Ecto neural progenitor cell (in vitro differentiated cells): ENCODE measurements at regions not wholly inside any gene's neighbourhood (a gene's known extent, or its start where the extent isn't known, plus 50 kb on each side); places are given as distances from the start of the nearest gene placed in this dataset.
A peak's percentile ranks its signal among the peaks of the same experiment; 100 is the strongest.
"Not testable (repeated sequence)": the region's sequence is repeated elsewhere in the genome, so short reads cannot be mapped to it uniquely, and the experiment has no call there.

Experiments used
- DNase-seq: peaks from one replicate; pipeline ENCODE4 v3.0.0-alpha.2; 2018; ENCODE audit warnings: low spot score

DNA sequence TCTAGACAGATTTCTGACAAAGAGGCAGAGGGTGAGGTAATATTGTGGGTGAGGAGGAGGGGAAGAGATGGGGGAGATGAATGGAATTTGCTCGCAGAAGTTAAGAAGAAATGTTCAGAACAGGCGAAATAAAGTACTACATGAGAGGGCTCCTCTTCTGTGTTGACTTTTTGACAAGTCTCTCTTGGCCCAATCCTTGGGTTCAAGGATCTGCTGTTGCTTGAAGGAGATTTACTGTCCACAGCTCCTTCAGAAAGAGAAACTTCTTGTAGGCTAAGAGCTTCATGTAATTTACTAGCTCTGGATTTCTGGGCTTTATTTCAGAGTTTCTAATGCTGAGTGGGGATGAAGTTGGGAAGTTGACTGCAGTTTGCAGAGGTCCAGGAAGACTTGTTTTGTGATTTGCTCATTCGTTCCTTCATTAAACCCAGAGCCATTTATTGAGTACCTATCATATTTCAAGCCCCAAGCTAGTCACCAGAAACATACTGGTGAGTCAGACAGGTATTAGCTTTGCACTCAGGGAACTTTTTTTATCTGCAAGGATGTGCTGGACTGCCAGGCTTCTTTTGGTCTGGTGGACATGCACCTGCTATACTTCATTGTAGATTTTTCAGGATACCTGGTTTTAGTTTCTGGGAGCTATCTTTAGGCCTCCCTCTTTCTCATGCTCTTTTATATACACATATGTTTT, 402.9 kb upstream of the CLINT1 start:
- DNase-seq = no peak

GRCh38 chr5:158256096-158256495, 397.2 kb upstream of the CLINT1 start:
- DNase-seq = no peak

DNA sequence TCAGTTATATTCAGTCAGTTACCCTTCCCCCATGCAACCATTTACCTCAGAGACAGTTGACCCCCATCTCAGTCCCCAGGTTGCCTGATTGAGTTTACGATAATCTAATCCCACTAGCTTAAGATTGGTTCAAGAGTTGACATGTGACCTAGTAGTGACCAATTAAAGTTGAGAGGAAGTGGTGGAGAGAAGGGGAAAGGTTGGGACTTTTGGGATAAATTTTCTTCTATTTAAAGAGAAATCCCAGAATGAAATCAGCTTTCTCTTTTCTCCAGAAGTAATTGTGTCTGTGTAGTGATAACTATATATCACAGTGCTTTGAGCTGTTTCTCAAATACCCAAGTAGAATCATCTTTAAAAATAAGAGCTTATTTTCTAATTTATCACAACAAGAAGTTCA, 396.7 kb upstream of the CLINT1 start:
- DNase-seq = no peak

- DNase-seq = no peak
Observed at GRCh38 chr5:158246661-158247060, 387.7 kb upstream of the CLINT1 start.

DNA sequence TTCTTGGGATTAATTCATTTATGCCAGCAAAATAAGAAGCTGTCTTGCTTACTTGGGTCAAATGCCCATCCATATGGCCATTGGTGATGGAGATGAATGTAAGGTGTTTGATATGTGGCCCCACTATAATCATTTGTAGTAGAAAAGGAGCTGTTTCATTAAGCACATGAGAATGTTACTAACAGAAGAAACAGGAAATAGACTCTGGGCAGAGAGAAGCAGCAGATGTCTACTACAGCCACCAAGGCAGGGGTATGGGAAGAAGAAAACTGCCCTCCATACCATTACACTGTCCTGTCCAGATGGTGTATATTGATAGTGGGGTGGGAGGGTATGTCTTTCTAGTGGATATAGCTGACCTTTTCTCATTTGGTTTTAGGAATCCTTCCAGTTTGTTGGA, 386.6 kb upstream of the CLINT1 start:
- no peak for DNase-seq

GRCh38 chr5:158244882-158245281, 385.9 kb upstream of the CLINT1 start:
- DNase-seq = no peak

GRCh38 chr5:158236511-158237335, 377.8 kb upstream of the CLINT1 start:
- DNase-seq = no peak

DNA sequence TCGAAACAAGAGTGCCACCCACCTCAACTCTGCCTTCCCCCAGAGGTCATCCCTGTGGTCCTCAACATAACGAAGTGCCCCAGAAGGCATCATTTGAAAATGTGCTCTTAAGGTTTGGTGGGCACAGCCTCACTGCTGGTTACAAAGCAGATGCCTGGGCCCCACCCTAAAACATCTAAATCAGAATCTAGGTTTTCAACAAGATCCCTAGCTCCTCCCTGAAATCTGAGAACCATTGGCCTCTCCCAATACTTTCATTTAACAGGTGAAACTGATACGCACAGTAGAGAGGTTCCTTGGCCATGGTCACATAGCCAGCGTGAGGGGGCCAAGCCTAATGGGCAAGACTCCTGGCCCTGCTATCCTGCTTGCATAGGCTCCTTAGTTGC, 376.2 kb upstream of the CLINT1 start:
- DNase-seq = no peak

GRCh38 chr5:158234323-158235158, 375.6 kb upstream of the CLINT1 start:
- no peak for DNase-seq

DNA sequence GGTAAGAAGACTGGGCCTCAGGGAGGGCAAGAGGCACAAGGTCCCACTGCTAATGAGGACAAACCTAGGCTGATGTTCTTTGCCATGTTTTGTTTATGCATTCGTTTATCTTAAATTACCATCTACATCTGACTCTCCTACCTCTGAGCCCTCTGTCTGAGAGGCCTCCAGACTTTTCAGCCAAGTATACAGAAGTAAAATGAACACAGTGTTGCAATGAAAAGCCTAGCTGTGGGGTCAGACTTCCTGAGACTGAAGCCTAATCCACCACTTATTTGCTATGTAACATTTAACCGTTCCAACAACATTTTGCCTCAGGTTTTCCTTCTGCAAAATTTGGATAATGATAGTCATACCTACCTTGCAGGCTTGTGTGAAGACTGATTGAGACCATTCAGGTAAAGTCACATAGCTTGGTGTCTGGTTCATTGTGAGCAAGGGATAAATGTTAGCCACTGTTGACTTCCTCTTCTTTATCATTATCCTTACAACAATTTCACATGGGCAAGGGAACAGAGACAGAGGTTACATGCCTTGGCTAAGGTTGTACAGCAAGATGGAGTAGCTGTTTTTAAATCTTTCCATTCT, 374.9 kb upstream of the CLINT1 start:
- no peak for DNase-seq

DNA sequence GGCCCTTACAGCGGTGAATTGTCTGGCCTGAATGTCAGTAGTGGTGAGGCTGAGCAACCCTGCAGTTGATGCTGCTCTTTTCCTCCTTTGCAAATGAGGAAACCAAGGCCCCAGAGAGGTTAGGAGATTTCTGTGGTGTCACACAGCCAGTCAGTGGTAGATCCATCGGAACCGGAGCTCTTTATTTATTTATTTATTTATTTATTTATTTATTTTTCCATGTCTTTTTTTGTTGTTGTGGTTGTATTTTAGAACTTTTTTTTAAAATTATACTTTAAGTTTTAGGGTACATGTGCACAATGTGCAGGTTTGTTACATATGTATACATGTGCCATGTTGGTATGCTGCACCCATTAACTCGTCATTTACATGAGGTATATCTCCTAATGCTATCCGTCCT, 368.4 kb upstream of the CLINT1 start:
- DNase-seq = not testable (repeated sequence)

DNA sequence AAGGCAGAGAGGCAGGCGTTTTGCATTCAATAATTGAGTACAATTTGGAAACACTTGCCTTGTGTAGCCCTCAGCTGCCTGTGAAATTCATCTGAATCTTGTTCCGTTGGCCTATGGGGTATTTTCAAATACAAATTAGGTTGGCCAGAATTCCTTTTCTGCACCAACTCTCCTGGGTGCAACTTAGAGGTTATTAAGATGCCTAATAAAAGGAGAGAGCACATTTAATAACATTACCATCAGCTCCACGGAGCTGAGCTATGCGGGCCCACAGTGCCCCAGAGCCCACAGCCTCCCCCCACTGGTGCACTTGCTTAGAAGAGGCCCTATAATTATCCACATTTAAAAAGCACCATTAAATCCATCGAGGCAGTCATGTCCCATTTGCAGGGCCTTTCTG, 367.6 kb upstream of the CLINT1 start:
- DNase-seq = no peak

DNA sequence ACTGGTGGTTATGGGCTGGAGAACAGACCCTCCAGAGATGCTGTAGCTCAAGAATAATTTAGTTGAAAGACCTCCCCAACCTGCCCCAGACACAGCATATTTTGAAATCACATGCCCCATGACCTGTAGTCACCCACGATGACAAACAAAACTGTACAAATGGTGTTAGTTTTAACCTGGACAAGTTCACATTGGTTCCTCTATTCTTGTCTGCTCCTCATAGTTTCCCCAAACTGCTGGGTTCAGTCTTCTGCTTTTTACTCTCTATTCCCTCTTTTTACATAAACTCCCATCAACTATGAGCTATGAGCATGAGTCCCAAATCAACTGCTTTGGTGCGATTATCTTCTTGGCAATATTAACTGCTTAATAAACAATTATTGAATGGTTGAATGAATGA, 365.3 kb upstream of the CLINT1 start:
- DNase-seq = no peak

DNA sequence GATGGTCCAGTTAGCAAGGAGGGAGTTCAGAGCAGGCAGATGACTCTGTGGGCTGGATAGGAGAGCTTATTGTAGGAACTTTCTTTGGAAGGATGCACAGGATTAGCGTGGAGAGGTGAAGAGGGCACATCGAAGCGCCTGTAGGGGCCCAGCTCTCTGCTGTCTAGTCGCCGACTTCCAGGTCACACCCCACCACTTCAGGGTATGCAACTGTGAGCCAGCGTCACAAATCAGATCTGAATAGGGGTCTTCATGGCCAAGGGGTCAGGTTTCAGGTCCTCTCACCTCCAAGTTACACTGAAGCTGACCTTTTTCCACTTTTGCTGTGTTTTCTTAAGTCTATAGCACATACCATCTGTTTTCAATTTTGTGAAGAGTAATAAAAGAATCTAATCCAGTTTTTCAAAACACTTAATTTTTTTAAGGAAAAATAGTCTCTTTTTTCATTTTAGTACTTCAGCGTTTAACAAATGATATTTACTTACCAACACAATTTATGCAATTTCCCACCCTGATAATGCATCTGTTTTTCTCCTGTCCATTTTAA, 364.2 kb upstream of the CLINT1 start:
- peak; percentile 52 for DNase-seq

- no peak for DNase-seq
Observed at GRCh38 chr5:158212917-158213316, 354.0 kb upstream of the CLINT1 start.

- no peak for DNase-seq
Observed at GRCh38 chr5:158212237-158212636, 353.3 kb upstream of the CLINT1 start.

GRCh38 chr5:158209219-158209908, 350.4 kb upstream of the CLINT1 start:
- no peak for DNase-seq

DNA sequence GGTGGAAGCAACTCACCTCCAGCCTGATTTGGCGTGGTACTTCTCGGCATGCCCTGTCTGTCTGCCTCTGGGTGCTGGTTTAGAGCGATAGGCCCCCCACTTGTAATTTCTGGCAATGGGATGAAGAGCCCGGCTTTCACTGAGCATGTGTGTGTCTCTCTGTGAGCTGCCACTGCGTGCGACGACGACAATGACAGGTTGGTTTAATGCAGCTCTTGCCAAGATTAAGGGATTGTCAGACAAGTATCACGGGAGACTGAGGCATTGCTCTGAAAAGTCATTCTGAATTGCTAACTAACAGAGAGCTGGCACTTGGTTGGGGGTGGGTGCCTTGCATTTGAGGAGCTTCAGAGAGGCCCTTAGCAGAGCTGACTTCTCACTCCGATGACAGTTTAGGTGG, 348.8 kb upstream of the CLINT1 start:
- DNase-seq = no peak

DNA sequence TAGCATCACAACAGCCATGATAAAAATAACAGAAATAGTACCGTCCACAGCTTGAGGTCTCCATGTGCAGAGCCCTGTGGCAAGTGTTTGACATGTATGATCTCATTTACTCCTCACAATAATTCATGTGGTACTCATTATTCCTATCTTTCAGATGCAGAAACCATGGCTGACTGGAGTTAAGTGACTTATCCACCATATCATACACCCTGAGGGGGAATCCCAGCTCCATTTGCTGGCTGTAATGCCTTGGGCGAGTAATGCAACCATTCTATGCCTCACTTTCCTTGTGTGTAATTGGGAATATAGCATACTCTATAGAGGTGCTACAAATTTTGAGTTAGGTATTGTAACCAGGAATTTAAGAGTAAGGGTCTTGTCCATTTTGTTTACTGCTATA, 347.0 kb upstream of the CLINT1 start:
- no peak for DNase-seq

- DNase-seq = no peak
Observed at GRCh38 chr5:158203261-158203660, 344.3 kb upstream of the CLINT1 start.

DNA sequence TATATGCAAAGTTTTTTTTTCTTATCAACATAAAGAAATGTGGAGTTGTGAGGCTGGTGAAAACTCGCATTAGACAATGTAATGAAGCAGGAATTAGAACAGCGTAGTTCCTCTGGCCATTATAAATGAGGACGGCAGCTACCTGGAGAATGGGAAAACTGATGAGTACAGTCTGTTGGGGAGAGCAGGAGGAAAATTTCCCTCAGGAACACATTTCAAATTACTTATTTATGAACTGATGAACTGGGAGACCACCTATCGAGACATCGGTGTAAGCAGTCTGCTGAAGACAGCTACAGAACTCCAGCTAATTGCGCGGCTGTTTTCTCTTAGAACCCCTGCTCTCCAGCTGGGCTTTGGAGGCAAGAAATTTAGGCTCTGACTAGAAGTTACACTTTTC, 343.9 kb upstream of the CLINT1 start:
- no peak for DNase-seq

- no peak for DNase-seq
Observed at GRCh38 chr5:158200619-158201018, 341.7 kb upstream of the CLINT1 start.
